ENCODE measurements at regions not wholly inside any gene's neighbourhood (a gene's known extent, or its start where the extent isn't known, plus 50 kb on each side); places are given as distances from the start of the nearest gene placed in this dataset.

DNA sequence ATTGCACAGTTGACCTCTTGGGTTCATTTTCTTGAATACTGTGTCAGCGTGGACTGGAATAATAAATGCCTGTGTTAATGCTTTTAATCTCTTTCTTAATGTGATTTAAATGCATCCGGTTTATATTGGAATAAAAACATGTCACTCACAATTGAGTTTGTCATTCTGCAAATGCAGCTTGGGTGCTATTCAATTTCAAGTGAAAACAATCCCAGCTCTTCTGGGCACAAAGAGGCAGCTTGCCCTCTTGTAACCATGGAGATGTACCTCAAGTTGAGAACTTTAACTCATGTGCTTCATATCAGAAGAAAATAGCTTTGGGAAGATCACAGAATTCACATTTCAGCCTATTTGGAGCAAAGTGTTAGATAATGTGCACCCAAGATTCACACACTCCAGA, 355.7 kb upstream of the GNPDA2 start:
- no peaks in the 10 kb centered on the region for H3K27me3 ChIP-seq
- TF ChIP-seq, protein P1, sequence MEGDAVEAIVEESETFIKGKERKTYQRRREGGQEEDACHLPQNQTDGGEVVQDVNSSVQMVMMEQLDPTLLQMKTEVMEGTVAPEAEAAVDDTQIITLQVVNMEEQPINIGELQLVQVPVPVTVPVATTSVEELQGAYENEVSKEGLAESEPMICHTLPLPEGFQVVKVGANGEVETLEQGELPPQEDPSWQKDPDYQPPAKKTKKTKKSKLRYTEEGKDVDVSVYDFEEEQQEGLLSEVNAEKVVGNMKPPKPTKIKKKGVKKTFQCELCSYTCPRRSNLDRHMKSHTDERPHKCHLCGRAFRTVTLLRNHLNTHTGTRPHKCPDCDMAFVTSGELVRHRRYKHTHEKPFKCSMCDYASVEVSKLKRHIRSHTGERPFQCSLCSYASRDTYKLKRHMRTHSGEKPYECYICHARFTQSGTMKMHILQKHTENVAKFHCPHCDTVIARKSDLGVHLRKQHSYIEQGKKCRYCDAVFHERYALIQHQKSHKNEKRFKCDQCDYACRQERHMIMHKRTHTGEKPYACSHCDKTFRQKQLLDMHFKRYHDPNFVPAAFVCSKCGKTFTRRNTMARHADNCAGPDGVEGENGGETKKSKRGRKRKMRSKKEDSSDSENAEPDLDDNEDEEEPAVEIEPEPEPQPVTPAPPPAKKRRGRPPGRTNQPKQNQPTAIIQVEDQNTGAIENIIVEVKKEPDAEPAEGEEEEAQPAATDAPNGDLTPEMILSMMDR (IDR thresholded peaks at IDR 0.05): no peak
- no peak for DNase-seq (ENCODE audit: low spot score)
- H3K4me3 ChIP-seq: no peak overlapping the region
- no peaks in the 10 kb centered on the region for H3K4me1 ChIP-seq
- H3K27ac ChIP-seq: no peak overlapping the region
- H3K9me3 ChIP-seq: peaks cover 0 to 9% of the 10 kb centered on the region in 2 donors
- no peaks in the 10 kb centered on the region for H3K36me3 ChIP-seq

DNA sequence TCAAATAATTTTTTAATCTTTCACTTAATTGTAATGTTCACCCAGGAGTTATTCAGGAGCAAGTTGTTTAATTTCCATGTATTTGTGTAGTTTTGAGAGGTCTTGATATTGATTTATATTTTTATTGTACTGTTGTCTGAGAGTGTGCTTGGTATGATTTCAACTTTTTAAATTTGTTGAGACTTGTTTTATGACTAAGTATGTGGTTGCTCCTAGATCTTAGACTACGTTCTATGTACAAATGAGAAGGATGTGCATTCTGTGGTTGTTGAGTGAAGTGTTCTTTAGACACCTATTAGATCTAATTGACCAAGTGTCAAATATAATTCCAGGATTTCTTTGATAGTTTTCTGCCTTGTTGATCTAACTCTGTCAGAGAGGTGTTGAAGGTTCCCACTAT, 353.3 kb upstream of the GNPDA2 start:
- no peaks in the 10 kb centered on the region for H3K36me3 ChIP-seq
- TF ChIP-seq, protein P1 (IDR thresholded peaks at IDR 0.05): no peak
- H3K4me1 ChIP-seq: no peaks in the 10 kb centered on the region
- no peaks in the 10 kb centered on the region for H3K27me3 ChIP-seq
- peaks cover 0 to 9% of the 10 kb centered on the region in 2 donors for H3K9me3 ChIP-seq
- no peak overlapping the region for H3K27ac ChIP-seq
- DNase-seq (ENCODE audit: low spot score): no peak
- no peak overlapping the region for H3K4me3 ChIP-seq

DNA sequence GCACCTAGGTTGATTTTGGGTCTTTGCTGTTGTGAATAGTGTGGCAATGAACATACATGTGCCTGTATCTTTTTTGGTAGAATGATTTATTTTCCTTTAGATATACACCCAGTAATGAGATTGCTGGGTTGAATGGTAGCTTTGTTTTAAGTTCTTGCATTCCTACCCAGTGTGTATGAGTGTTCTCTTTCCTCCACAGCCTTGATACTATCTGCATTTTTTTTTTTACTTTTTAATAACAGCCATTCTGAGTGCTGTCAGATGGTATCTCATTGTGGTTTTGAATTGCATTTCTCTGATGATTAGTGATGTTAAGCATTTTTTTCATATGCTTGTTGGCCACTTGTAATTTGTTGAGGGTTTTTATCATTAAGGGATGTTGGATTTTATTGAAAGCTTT, 351.8 kb upstream of the GNPDA2 start:
- H3K36me3 ChIP-seq: no peaks in the 10 kb centered on the region
- H3K27me3 ChIP-seq: no peaks in the 10 kb centered on the region
- H3K4me3 ChIP-seq: no peak overlapping the region
- no peaks in the 10 kb centered on the region for H3K4me1 ChIP-seq
- no peak overlapping the region for H3K27ac ChIP-seq
- no peak for DNase-seq (ENCODE audit: low spot score)
- TF ChIP-seq, protein P1 (IDR thresholded peaks at IDR 0.05): no peak
- peaks cover 0 to 9% of the 10 kb centered on the region in 2 donors for H3K9me3 ChIP-seq

DNA sequence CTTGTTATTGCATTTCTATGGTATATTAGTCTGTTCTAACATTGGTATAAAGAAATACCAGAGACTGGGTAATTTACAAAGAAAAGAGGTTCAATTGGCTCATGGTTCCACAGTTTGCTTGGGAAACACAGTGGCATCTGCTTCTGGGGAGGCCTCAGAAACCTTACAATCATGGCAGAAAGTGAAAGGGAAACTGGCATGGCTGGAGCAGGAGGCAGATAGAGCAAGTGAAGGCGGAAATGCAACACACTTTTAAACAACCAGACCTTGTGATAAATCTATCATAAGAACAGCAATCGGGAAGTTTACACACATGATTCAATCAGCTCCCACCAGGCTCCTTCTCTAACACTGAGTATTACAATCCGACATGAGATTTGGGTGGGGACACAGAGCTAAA, 346.6 kb upstream of the GNPDA2 start:
- H3K4me1 ChIP-seq: no peaks in the 10 kb centered on the region
- no peak for DNase-seq (ENCODE audit: low spot score)
- H3K27ac ChIP-seq: no peak overlapping the region

DNA sequence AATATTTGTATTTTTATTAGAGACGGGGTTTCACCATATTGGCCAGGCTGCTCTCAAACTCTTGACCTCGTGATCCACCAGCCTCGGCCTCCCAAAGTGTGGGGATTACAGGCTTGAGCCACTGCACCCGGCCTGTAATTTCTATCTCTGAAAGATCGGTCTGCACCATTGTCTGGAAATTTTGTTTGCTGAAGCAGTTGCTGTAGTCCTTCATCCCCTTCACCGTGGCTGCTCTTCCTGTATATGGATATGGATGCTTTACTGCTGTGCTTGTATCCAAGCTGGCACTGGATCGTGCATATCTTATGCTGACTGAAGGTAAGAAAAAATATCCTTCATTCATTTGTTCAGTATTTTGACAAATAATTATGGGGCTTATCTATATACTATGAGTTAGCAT, 338.4 kb upstream of the GNPDA2 start:
- Histone ChIP-seq H3K4me1 (no peaks in the 10 kb centered on the region), H3K4me3 (no peak overlapping the region), H3K27me3 (no peaks in the 10 kb centered on the region), H3K36me3 (no peaks in the 10 kb centered on the region), H3K27ac (no peak overlapping the region), H3K9me3 (peaks cover 0 to 10% of the 10 kb centered on the region in 2 donors)
- TF ChIP-seq, protein P1 (IDR thresholded peaks at IDR 0.05): no peak
- no peak for DNase-seq (ENCODE audit: low spot score)

More for the DNA sequence above, 346.6 kb upstream of the GNPDA2 start:
- TF ChIP-seq, protein P1 (IDR thresholded peaks at IDR 0.05): no peak
- Histone ChIP-seq H3K4me3 (no peak overlapping the region), H3K9me3 (no peaks in the 10 kb centered on the region), H3K36me3 (no peaks in the 10 kb centered on the region), H3K27me3 (no peaks in the 10 kb centered on the region)

DNA sequence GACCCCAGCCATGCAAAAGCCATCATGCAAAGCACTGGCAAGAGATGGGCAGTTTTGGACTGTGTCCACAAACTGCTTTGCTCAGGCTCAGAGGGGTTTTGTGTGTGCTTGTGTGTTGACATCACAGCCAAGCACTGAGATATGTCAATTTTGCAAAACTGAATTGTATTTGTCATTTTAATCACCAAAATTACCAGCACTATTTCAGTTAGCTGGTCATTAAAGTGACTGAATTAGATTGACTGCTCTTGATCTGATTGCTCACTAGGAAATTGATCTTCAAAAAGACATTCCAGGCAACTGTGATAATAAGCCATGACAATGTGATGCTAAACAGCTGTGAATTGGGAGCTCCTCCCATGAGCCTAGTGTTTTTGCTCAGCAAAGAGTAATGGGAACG, 337.3 kb upstream of the GNPDA2 start:
- no peaks in the 10 kb centered on the region for H3K36me3 ChIP-seq
- DNase-seq (ENCODE audit: low spot score): no peak
- H3K4me3 ChIP-seq: no peak overlapping the region
- H3K9me3 ChIP-seq: peaks cover 0 to 10% of the 10 kb centered on the region in 2 donors
- TF ChIP-seq, protein P1 (IDR thresholded peaks at IDR 0.05): no peak
- H3K27me3 ChIP-seq: no peaks in the 10 kb centered on the region
- no peaks in the 10 kb centered on the region for H3K4me1 ChIP-seq
- H3K27ac ChIP-seq: no peak overlapping the region
